HG02571 (cell line): ENCODE measurements at regions not wholly inside any gene's neighbourhood (a gene's known extent, or its start where the extent isn't known, plus 50 kb on each side); places are given as distances from the start of the nearest gene placed in this dataset.
"Not testable (repeated sequence)": the region's sequence is repeated elsewhere in the genome, so short reads cannot be mapped to it uniquely, and the experiment has no call there.

Experiments used
- ATAC-seq: cut with Tn5 transposase; IDR thresholded peaks from one replicate; pipeline ENCODE4 v1.9.1; 2021; ENCODE audit warnings: mild to moderate bottlenecking, moderate library complexity; ENCODE audit not compliant: unreplicated experiment

- ATAC-seq, result no peak
Measured at GRCh38 chr15:84151205-84151931, 84.2 kb upstream of the GOLGA6L4 start.

DNA sequence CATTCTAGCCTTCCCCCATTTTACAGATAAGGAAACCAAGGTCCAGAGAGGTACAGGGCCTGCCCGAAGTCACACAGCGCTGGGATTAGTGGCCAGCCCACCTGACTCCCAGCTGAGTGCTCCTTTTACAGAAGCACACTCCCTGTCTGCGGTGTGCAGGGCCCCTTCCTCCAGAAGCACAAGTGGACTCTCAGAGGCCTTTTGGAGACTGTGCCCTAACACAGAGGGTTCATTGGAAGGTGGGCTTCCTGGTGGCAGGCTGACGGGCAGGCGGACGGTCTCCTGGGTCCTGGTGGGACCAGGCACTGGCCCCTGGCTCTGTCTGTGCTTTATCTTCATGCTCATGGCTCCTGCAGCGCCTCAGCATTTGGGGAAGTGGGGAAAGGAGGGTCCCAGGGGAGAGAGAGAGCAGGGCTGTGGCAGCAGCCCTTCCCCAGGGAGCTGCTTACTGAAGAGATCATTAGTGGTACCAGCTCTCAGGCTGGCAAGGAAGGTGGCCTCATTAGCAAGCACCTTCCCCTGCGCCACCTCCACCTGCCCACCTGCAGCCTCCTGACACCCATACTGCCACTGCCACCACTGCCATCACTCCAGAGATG is 83.1 kb upstream of the GOLGA6L4 start:
- ATAC-seq, result not testable (repeated sequence)

DNA sequence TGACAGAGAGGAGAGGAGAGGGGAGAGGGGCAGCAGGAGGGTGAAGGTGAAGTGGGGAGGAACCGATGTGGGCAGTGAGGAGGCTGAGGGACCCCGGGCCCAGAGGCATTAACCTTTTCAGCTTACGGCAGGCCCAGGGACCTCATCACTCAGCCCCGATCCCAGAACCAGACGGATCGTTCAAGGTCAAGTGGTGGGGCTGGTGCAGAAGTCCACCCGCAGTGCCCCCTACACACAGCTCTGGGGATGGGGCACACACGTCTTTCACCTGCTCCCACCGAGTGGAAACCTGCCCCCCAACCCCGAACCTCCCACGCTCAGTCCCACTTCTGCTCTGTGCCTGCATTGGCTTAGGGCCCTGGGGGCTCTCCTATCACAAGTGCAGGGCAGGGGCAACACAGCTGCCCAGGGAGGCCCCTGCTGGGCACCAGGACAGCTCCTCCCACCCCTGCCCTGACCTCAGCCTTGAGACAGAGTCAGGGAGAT is 81.9 kb upstream of the GOLGA6L4 start:
- ATAC-seq, result not testable (repeated sequence)

- not testable (repeated sequence) for ATAC-seq
Measured at GRCh38 chr15:84154314-84154713, 81.3 kb upstream of the GOLGA6L4 start.

DNA sequence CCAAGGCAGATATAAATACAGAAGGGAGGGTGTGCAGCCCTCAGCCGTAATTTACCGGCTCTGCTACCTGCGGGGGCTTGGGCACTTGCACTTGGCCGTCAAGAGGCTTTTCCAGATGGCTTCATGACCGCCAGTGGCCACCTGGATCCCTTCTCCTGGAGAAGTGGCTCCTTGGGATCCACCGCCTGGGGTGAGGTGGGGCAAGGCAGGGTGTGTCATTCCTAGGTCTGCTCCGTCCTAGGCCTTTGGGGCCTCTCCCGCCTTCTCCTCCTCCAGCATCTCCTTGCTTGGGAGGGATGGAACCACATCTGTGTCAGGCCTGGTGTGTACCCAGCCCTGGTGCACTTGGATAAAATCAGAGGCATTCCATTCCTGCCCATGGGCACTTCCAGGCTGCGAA is 80.8 kb upstream of the GOLGA6L4 start:
- not testable (repeated sequence) for ATAC-seq

DNA sequence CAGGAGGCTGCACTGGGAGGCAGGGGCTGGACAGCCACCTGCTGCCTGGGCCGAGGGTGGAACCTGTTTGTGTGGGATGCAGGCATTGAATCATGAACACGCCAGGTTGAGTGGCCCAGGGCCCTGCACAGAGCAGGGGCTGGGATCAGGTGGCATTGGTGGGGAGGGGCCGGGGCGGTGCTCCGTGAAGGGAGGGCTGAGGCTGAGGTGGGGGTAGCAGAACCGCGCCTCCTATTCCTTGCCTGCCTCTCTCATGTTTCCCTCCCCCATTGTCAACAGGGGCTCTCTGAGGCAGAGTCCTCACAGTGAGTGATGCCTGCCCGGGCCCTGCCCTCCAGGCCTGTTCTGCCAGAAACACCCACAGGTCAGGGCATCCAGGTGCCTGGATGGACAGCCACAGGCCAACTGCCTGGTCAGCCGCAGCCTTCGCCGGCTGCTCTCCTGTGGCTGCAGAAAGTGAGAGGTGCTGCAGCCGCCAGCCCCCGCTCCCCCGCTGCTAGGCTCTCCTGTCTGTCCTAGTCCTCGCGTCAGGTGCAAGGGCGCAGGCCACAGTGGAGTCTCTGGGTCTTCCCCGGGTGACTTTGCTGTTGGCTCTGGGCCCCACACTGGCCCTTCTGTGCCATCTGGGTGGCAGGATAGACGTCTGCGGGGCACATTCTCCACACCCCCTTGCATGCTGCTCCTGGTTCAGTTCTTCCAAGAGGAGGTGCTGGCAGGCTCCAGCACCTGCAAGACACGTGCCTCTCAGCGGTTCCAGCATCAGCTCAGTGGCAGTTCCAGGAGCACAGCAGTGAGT is 79.6 kb upstream of the GOLGA6L4 start:
- ATAC-seq, result not testable (repeated sequence)

- ATAC-seq, result not testable (repeated sequence)
Measured at GRCh38 chr15:84156588-84156840, 79.1 kb upstream of the GOLGA6L4 start.

GRCh38 chr15:84157056-84157632 is 78.4 kb upstream of the GOLGA6L4 start:
- not testable (repeated sequence) for ATAC-seq

DNA sequence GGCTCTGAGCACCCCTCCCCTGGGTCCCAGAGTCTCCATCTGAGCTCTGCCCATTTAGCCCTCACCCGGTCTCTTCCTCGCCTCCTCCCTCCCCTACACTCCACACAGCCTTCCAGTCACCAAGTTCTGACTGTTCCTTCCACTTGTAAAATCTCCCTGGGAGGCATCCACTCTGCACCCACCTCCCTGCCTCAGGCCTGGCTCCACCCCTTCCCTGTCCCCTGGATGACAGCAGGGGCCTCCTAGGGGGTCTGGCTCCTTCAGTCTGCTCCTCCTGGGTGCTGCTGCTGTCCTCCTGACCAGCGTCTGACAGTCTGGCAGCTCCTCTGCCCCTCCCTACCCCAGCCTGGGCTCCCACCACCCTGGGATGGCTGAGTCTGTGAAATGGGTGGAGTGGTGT is 77.7 kb upstream of the GOLGA6L4 start:
- ATAC-seq, result not testable (repeated sequence)

DNA sequence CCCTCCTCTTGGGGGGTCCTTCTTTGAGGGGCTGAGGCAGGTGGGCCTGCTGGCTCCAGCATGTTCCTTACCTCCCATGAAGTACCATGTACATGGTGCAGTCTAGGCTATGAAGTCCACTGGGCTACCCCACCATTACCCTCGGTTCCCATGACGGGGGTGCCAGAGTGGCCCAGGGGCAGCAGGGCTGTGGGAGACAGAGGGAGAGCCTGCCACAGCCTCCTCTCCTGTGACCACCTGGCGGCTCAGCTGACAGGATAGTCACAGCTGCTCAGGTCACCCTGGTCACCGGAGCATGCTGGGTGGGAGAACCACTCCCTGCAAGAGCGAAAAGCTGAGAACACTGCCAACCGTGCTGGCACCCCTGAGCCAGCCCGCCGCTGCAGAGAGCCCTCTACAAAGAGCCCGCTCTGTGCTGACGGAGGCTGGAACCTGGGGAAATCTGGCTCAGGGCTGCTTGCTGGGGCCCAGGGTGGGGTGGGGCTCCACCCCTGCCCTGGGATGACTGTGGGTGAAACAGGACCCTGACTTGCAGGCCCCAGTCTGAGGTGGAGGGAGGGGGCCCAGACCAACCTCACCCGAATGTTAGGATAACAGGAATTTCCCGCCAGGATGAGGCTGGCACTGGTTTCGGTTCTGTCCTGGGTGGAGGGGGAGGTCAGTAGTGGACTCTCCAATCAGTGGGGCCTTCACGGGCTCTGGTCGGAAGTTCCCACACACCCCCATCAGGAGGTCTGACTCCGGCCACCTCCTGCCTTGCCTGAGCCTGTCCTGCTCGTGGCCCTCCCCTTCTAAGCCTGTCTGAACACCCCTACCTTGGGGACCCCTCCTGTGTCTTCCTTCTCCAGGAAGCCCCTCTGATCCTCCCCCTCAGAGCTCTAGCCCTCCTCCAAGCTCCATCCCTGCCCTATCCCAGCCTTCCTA is 76.0 kb upstream of the GOLGA6L4 start:
- not testable (repeated sequence) for ATAC-seq

GRCh38 chr15:84164423-84165292 is 70.9 kb upstream of the GOLGA6L4 start:
- ATAC-seq, result not testable (repeated sequence)

GRCh38 chr15:84170029-84170428 is 65.5 kb upstream of the GOLGA6L4 start:
- not testable (repeated sequence) for ATAC-seq

DNA sequence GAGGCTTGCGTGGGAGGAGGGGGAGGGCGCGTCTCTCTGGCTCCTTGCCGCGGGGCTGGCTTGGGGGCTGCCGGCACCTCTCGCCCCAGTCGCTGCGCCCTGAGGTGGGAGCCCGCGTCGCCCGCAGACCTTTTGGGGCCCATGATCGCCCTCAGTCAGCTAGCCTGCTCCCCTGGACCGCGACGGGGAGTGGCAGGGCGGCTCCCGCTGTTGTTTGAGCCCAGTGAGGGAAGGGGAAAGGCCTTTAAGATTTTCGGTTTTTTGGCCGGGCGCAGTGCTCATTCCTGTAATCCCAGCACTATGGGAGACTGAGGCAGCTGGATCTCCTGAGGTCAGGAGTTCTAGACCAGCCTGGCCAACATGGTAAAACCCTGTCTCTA is 62.4 kb upstream of the GOLGA6L4 start:
- not testable (repeated sequence) for ATAC-seq
